Keratinocyte (primary cell): ENCODE measurements at regions not wholly inside any gene's neighbourhood (a gene's known extent, or its start where the extent isn't known, plus 50 kb on each side); places are given as distances from the start of the nearest gene placed in this dataset.

Experiments
- EZH2 ChIP-seq: IDR thresholded peaks from one replicate; pipeline ENCODE4 v1.6.1; 2012; ENCODE audit warnings: inconsistent platforms, mild to moderate bottlenecking, low read length, moderate library complexity
- TF ChIP-seq, protein P1 (sequence below), 3 experiments: IDR thresholded peaks in 1 of 3; conservative IDR thresholded peaks in 1 of 3; optimal IDR thresholded peaks in 1 of 3; 2 replicates in 2 of 3; 3 replicates in 1 of 3; pipeline versions ENCODE3 to v1.5.1; 2011; ENCODE audit warnings: low read length in 3 of 3, mild to moderate bottlenecking in 3 of 3, moderate library complexity in 2 of 3, control low read depth in 1 of 3, inconsistent platforms in 1 of 3; ENCODE audit not compliant: insufficient read depth in 2 of 3; ENCODE audit errors: extremely low read depth in 1 of 3

DNA sequence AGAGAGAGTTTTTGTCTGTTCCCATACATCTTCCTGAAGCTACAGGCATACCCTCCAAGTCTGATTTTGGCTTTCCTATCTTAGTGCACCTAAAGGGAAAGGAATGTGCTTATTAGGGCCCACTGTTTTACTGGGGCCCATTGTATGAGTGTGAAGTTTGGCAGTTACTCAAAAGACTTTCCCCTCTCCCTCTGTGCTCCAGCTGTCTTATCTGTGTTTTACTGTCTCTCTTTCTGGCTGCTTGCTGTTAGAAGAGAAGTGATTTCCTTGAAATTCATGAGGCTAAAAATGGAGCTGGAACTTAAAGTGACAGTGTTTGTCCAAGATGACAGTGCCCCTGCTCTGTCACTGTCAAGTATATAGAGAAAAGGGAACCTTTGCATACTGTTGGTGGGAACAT, 436.2 kb downstream of the OCA2 start:
- TF ChIP-seq, protein P1, sequence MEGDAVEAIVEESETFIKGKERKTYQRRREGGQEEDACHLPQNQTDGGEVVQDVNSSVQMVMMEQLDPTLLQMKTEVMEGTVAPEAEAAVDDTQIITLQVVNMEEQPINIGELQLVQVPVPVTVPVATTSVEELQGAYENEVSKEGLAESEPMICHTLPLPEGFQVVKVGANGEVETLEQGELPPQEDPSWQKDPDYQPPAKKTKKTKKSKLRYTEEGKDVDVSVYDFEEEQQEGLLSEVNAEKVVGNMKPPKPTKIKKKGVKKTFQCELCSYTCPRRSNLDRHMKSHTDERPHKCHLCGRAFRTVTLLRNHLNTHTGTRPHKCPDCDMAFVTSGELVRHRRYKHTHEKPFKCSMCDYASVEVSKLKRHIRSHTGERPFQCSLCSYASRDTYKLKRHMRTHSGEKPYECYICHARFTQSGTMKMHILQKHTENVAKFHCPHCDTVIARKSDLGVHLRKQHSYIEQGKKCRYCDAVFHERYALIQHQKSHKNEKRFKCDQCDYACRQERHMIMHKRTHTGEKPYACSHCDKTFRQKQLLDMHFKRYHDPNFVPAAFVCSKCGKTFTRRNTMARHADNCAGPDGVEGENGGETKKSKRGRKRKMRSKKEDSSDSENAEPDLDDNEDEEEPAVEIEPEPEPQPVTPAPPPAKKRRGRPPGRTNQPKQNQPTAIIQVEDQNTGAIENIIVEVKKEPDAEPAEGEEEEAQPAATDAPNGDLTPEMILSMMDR (optimal IDR thresholded peaks at IDR 0.05 in 1 of 3, IDR thresholded peaks at IDR 0.05 in 1 of 3, conservative IDR thresholded peaks at IDR 0.05 in 1 of 3; ENCODE audit: extremely low read depth in 1 of 3, insufficient read depth in 2 of 3, low read length in 3 of 3), result no peak
- TF ChIP-seq EZH2, result no peak
